GM19372 (cell line): ENCODE measurements at regions not wholly inside any gene's neighbourhood (a gene's known extent, or its start where the extent isn't known, plus 50 kb on each side); places are given as distances from the start of the nearest gene placed in this dataset.
"Not testable (repeated sequence)": the region's sequence is repeated elsewhere in the genome, so short reads cannot be mapped to it uniquely, and the experiment has no call there.

Source experiments
- ATAC-seq: cut with Tn5 transposase; IDR thresholded peaks from one replicate; pipeline ENCODE4 v1.9.1; 2021; ENCODE audit warnings: mild to moderate bottlenecking, low read depth, moderate library complexity; ENCODE audit not compliant: unreplicated experiment

DNA sequence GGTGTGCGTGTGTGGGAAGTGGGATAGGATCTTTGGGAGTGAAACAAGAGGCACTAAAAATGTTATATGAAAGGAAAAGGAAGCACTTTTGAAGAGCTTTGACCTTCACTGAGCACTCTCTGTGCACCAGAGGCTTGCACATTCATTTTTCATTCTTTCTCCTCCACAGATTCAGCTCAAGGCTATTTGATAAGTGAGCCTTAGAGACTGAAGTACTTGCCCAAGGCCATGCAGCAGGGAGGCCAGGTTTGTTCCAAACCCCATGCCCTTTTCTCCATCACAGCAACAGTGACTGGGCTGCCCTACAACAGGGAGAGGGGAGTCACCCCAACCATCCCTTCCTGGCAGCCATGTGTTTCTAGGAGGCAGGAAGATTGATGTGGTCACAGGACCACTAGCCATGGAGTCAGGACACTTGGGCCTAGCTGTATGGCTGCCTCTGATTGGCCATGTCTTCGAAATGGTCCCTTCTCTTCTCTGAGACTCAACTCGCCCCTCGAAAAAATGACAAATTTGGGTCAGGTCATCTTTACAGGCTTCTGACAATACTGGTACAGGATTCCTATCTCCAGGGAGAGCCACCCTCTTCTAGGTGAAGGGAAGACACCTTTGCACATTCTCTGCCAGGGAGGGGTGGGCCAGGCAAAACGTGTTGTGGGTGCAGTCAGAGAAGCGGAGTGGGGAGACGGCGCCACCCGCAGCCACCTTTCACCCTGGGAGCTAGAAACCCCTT lies 123.5 kb upstream of the MYCN start:
- ATAC-seq = no peak

DNA sequence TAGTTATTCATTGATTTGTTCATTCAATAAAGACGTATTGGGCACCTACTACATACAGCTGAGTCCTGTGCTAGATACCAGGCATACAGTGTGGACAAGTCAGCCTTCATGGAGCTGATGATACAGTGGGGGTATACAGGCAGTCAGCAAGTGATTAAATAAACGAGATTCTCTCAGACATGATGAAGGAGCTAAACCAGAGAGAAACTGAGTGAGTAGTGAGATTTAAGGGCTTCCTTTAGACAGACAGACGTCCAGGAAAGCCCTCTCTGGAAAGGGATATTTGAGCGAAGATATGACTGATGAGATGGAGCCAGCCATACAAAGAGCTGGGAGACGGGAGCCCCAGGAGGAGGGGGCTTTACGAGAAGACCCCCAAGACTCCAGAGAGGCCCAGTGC lies 122.6 kb upstream of the MYCN start:
- ATAC-seq = no peak

DNA sequence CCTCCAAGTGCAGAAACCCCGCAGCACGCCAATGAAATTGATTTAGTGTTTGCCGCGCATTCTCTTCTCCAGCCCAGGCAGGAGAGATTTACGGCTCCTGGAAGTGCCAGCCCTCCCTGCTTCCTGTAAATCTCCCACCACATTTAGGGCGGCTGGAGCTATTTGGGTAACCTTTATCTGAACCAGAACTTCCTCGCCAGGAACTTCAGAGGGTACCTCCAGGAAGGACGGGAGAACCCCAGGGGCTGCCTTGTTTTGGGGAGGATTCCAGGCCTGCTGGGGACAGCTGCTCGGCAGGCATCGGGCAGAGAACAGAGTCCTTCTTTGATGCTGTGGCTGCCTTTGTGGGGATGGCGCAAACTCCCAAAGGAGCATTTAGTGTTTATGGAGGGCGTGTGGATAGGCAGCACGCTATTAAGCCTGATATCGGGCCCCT lies 122.0 kb upstream of the MYCN start:
- no peak for ATAC-seq

DNA sequence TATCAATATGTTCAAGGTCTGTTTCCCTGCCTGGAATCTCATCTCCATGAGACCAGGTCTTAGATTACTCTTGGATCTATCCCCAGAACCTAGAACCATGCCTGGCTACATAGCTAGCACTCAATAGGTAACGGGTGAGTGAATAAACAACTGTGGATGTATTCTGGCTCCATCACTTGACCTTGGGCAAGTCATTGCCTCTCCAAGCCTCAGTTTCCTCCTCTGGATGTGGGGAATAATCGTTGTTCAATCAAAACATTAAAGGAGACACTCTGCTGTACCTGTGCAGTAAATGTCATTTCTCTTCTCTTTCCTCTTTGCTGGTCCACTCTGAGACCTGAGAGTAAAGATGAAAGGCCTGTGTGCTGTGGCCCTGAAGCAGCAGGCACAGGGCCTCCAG lies 121.5 kb upstream of the MYCN start:
- ATAC-seq = no peak

DNA sequence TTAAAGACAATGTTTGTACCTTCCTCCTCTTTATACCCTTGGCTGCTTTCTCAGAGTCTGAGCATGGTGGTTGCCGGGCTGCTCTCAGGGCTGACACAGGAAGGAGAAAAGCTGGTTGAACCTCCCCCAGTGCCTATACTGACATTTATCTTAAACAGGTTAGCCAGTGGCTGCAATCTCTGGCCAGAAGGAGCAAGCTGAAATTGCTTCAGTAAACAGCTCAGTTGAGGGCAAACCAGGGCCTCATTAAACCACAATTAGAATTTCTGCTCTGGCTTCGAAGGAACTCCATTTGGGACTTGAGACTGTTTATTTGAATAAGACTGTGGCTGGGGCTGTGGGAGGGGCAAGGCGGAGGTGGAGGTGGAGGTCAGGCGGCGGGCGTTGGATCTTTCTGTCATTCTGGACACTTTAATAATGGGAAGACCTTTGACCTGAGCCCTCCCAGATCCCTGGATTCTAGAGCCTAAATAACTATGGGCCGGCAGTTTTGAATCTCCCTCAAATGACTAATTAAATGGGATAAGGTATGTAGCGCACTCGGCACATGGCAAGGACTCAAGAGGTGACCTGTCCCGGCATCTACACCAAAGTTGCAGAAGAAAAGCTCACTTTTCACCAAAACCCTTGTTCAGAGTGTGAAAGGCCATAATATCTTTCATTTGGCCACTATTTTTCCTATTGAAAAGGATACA lies 120.6 kb upstream of the MYCN start:
- no peak for ATAC-seq

DNA sequence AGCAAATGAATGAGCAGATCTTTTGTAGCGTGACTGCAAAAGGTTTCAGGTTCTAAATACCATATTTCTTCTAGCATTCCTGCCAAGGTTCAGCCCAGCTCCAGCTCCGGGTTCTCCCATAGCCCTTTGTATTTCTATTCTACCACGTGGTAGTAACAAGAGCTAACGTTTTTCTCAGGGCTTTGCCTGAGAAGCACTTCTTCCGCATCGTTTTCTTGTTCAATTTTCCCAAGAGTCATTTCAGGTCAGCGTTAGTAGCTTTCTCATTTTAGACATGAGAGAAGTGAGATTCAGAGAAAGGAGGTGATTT lies 120.1 kb upstream of the MYCN start:
- no peak for ATAC-seq

DNA sequence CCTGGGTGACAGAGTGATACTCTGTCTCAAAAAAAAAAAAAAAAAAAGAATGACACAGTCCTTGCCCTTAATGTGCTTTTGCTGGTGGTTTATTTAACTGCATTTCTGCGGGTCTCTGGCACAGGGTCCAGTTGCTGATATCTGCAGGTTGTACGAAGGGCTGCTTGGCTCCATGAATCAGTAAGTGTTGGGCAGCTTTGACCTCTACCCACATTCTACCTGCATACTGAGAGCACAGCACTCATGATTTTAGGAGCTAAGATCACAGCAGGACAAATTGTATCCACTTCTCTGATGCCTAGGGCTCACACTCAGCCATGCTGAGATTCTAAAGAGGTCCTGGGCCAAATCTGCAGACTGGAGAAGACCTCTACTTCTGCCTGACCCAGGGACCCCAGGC lies 119.4 kb upstream of the MYCN start:
- ATAC-seq = no peak

DNA sequence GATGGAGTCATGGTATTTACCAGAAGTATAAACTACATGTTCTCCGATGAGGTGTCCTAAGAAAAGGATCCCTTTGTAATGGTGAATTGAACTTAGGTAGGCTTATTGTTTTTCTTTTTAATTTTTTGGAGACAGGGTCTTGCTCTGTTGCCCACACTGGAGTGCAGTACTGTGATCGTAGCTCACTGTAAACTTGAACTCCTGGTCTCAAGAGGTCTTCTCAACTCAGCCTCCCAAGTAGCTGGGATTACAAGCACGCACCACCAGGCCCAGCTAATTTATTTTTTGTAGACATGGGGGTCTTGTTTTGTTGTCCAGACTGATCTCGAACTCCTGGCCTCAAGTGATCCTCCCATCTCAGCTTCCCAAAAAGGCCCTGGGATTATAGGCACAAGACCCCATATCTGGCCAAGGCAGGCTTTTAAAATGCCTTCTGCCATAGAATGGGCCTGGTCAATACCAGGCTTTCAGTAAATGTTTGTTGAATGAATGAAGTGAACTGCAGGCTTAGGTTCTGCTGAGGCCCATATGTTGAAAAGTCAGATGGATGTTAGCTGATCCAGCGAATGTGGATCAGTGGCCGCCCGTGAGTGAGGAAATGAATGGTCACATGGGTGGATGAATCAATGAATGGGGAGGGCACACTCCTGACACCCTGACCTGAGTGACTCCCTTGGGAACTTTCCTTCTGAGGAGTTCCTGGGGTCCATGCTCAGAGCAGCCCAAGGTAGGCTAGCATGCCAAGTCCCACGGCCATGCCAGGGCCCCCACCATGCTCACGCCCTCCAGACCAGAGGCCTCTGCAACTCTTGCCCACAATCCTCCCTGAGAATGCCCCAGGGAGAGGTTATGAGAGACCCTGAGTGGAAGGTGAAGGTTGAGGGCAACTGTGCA lies 118.0 kb upstream of the MYCN start:
- ATAC-seq = no peak

DNA sequence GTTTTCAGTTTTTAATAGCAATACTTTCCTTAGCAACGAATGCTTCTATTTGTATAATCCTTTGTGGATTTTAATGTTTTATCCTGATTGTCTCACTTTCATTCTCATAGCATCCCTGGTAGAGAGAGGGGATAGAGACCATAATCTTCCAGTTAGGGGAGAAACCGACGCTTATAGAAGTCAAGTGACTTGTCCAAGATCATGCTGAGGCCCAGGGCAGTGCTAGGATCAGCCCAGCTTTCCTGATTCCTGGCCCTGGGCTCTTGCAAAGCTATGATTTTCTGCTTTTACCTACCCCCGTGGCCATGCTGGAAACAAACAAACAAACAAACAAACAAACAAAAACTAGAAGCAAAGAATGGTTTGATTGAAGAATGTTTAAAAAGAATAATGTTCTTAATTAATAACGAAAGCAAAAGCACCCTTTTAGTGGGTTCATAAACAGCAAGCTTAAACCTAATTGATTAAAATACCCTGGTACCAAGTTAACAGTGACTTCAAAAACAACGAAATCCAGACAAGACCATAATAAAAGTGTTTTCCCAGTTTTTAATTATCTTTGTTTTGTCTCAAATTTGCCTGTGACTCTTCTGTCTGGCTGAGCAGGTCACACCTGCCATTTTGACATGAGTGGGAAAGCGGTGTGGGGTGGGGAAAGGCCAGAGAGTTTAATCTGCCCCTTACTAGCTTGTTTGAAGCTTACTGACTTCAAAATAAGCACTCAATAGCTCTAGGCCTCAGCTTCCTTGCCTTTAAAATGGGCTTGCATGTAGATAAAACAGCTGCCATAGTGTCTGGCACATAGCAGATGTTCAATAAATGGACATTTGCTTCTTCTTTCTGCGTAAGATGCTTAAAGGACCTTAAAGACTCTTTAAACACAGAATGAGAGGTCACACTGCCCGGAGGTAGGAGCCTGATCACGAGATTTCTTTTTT lies 116.6 kb upstream of the MYCN start:
- ATAC-seq = no peak

DNA sequence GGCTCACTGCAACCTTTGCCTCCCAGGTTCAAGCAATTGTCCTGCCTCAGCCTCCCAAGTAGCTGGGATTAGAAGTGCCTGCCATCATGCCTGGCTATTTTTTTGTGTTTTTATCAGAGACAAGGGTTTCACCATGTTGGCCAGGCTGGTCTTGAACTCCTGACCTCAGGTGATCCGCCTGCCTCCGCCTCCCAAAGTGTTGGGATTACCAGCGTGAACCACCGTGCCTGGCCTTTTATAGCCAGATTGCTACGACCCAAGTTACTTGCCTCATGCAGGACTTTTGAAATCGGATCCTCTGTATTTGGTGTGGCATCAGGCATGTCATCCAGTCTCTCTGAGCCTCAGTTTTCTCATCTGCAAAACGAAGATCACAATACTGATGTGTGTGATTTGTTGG lies 115.9 kb upstream of the MYCN start:
- ATAC-seq = not testable (repeated sequence)

DNA sequence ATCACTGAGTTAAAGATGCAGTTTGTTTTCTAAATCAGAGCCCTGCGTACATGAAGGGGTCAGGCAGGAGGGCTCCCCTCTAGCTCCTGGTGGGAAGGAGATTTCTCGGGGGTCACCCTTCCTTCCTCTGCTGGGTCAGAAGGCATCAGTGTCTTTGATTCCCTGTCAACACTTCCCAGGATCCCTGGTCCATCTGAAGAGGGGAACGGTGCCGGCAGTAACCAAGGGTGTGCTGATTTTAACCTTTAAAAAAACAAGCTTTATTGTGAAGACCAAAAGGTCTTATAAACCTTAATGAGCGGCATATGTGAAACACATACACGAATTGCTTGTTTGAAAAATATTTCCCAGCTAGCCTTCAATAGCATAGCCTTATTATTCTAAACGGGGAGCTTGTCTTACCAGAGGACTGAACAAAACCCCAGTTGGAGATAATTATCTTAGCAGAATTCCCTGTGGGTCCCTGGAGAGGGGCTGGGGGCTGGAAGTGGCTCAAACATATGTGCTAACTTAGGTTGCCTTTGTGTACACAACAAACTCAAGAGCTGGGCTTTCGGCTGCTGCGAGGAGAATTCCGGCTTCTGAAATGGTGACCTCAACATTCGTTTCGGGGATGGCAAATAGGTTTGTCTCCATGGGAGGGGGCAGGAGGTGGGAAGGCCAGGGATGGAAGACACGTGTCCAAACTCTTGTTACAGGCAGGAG lies 114.9 kb upstream of the MYCN start:
- no peak for ATAC-seq

DNA sequence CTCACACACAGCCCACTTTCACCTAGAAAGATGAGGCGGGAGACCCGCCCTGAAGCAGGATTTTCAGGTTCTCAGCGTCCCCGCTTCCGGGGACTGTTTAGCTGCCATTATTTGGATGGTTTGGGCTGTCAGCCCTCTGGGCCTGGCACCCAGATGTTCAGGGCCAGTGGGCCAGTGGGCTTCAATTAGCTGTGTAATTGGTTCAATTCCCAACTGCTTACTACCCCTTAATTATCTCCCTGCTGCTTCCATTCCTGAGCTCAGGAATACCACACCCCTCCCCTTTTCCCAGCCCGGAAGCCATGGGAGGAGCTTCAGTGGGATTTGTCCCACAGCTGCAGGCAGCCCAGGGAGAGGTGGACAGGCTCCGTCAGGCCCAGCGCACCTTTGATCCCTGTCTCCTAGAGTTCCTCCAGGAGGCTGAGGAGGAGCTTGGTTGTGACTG lies 114.1 kb upstream of the MYCN start:
- ATAC-seq = no peak

DNA sequence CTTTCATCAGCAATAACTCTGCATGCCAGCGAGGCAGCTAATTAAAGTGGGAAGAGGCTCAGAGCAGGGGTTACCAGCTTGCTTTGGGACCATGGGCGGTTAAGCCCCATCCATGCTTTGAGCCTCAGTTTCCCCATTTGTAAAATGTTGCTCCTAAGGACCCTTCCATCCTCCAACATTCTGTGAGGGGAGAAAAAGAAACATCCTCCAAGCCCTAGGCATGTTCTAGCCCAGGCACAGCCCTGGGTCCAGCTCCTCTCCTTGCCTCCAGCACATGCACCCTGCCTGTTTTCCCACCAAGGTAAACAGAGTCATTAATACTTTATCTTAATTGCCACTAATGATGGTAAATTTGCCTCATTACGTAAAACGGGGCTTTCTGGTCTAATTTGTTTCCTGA lies 113.3 kb upstream of the MYCN start:
- ATAC-seq = no peak

DNA sequence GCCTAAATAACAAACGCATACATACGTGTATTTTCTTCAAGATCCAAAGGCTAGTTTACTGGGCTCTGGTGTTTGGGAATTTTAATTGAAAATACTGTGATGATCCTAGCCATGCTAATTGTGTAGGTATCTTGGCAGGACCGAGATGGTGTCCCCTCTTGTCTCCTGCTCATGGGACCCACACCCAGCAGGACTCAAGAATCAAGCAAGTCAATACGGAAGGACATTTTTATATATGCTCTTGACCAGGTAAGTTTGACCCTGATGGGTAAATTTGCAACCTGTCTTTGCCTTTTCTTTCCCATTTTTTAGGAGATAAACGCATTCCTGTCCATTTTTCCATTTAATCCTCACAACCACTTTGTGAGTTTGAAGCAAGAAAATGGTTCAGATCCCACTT lies 111.8 kb upstream of the MYCN start:
- no peak for ATAC-seq

DNA sequence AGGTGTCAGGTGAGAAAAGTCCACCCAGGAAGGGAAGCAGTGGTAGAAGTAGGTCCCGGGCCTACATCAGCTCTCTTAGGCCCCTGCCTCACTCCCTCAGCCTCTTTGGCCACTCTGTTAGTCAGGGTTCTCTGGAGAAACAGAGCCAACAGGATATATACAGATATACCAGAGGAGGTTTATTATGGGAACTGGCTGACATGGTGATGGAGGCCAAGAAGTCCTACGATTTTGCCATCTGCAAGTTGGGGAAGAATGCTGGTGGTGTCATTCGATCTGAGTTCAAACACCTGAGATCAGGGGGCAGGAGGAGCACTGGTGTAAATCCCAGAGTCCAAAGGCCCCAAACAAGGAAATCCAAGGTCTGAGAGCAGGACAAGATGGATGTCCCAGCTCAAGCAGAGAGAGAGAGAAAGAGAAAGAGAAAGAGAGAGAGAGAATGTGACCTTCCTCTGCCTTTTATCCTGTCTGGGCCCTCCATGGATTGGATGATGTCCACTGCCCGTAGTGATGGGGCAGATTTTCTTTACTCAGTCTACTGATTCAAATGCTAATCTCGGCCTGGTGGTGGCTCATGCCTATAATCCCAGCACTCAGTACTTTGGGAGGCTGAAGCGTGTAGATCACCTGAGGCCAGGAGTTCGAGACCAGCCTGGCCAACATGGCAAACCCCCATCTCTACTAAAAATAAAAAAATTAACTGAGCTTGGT lies 111.1 kb upstream of the MYCN start:
- no peak for ATAC-seq

DNA sequence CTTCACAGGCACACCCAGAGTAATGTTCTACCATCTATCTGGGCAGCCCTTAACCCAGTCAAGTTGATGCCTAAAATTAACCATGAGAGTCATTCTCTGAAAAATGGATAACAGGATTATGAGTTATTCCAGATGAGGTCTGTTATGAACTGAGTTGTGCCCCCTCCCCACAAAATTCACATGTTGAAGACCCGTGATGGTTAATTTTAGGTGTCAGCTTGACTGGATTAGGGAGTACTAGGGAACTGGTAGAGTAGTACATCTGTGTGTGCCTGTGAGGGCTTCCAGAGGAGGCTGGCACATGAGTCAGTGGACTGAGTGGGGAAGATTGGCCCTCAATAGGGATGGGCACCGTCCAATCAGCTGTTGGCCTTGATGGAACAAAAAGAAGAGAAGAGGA lies 110.4 kb upstream of the MYCN start:
- ATAC-seq = no peak

DNA sequence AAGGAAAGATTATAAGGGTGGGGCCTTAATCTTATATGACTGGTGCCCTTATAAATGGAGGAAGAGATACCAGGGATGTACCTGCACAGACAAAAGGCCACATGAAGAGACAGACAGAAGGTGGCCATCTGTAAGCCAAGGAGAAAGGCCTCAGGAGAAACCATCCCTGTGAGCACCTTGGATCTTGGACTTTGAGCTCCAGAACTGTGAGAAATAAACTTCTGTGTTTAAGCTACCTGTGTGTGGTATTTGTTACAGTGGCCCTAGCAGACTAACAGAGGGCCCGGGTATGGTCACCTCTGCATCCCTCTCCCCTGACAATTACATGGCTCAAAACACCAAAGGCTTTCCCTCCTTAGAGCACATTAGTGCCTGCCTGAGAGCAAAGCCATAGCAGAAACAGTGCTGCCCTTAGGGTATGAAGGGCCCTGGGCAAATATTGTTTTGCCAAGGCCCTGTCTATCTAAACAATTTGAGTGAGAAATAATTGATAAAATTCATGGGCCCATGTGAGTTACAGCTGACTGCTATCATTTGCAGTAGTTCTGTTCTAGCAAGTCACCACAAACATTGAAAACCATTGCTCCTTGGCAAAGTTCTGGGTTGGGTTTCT lies 109.3 kb upstream of the MYCN start:
- ATAC-seq = no peak

DNA sequence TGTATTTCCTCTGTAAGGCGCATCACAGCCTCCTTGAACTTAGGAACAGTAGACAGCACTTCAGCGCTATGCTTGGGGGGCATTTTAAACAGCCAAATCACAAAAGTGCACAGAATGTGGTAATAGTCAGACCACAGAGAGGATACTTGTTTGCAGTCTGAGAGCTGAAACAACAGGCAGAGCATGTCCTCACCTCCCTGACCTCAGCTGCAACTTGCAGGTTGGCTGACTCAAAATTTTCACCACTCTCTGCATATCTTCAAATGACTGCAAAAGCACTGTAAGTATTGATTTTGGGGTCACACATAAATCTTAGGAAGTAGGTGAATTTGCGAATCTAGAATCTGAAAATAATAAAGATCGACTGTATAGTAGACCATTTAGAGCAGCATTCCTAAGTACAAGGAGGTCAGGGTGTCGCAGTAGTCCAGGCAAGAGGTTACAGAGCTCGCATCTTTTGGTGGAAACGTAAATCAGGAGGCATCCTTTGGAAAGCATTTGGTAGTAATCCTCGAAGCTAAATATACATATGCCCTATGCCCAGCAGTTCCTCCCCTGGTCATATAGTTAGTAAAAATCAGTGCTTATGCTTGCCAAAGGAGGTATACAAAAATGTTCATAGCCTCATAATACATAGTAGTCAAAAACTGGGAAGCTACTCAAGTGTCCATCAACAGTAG lies 108.2 kb upstream of the MYCN start:
- no peak for ATAC-seq
